ENCODE measurements at regions not wholly inside any gene's neighbourhood (a gene's known extent, or its start where the extent isn't known, plus 50 kb on each side); places are given as distances from the start of the nearest gene placed in this dataset.
A peak's percentile ranks its signal among the peaks of the same experiment; 100 is the strongest.

- in situ Hi-C loops (cut with HindIII; ENCODE audit: low pct_unique_long_range_greater_than_20kb, low sequenced_read_pairs) = no loop called here
- DNase-seq (ENCODE audit: low read depth in 1 of 2, low spot score in 1 of 2) = no peak
- no peak for TF ChIP-seq JUND (IDR thresholded peaks at IDR 0.05; ENCODE audit: low read depth)
These were observed 378.6 kb downstream of the REEP3 start for GRCh38 chr10:63899673-63900300.

- no peak for DNase-seq (ENCODE audit: low read depth in 1 of 2, low spot score in 1 of 2)
- no peak for TF ChIP-seq JUND (IDR thresholded peaks at IDR 0.05; ENCODE audit: low read depth)
- in situ Hi-C loops (cut with HindIII; ENCODE audit: low pct_unique_long_range_greater_than_20kb, low sequenced_read_pairs) = no loop called here
These were observed 380.0 kb downstream of the REEP3 start for GRCh38 chr10:63901228-63901627.

GRCh38 chr10:63901881-63902280 lies 380.7 kb downstream of the REEP3 start:
- no peak for DNase-seq (ENCODE audit: low read depth in 1 of 2, low spot score in 1 of 2)
- in situ Hi-C loops (cut with HindIII; ENCODE audit: low pct_unique_long_range_greater_than_20kb, low sequenced_read_pairs) = no loop called here
- TF ChIP-seq JUND (IDR thresholded peaks at IDR 0.05; ENCODE audit: low read depth) = no peak

- TF ChIP-seq JUND (IDR thresholded peaks at IDR 0.05; ENCODE audit: low read depth) = no peak
These were observed 389.6 kb downstream of the REEP3 start for GRCh38 chr10:63910806-63911205.

GRCh38 chr10:63915240-63915639 lies 394.0 kb downstream of the REEP3 start:
- peak in 1 of 2 experiments; percentile 22 for DNase-seq (ENCODE audit: low read depth in 1 of 2, low spot score in 1 of 2)
- in situ Hi-C loops (cut with HindIII; ENCODE audit: low pct_unique_long_range_greater_than_20kb, low sequenced_read_pairs) = no loop called here
- no peak for TF ChIP-seq JUND (IDR thresholded peaks at IDR 0.05; ENCODE audit: low read depth)

More at GRCh38 chr10:63910806-63911205, 389.6 kb downstream of the REEP3 start:
- in situ Hi-C loops (cut with HindIII; ENCODE audit: low pct_unique_long_range_greater_than_20kb, low sequenced_read_pairs) = no loop called here
- DNase-seq (ENCODE audit: low read depth in 1 of 2, low spot score in 1 of 2) = no peak

GRCh38 chr10:63917363-63917762 lies 396.2 kb downstream of the REEP3 start:
- TF ChIP-seq JUND (IDR thresholded peaks at IDR 0.05; ENCODE audit: low read depth) = no peak
- in situ Hi-C loops (cut with HindIII; ENCODE audit: low pct_unique_long_range_greater_than_20kb, low sequenced_read_pairs) = no loop called here
- peak in 1 of 2 experiments; percentile 20 for DNase-seq (ENCODE audit: low read depth in 1 of 2, low spot score in 1 of 2)

GRCh38 chr10:63919575-63920279 lies 398.5 kb downstream of the REEP3 start:
- no peak for TF ChIP-seq JUND (IDR thresholded peaks at IDR 0.05; ENCODE audit: low read depth)
- in situ Hi-C loops (cut with HindIII; ENCODE audit: low pct_unique_long_range_greater_than_20kb, low sequenced_read_pairs) = no loop called here
- DNase-seq (ENCODE audit: low read depth in 1 of 2, low spot score in 1 of 2) = no peak

GRCh38 chr10:63920926-63921325 lies 399.7 kb downstream of the REEP3 start:
- in situ Hi-C loops (cut with HindIII; ENCODE audit: low pct_unique_long_range_greater_than_20kb, low sequenced_read_pairs) = no loop called here
- no peak for TF ChIP-seq JUND (IDR thresholded peaks at IDR 0.05; ENCODE audit: low read depth)

GRCh38 chr10:63921908-63922467 lies 400.8 kb downstream of the REEP3 start:
- DNase-seq (ENCODE audit: low read depth in 1 of 2, low spot score in 1 of 2) = no peak
- in situ Hi-C loops (cut with HindIII; ENCODE audit: low pct_unique_long_range_greater_than_20kb, low sequenced_read_pairs) = no loop called here
- TF ChIP-seq JUND (IDR thresholded peaks at IDR 0.05; ENCODE audit: low read depth) = no peak

More at GRCh38 chr10:63920926-63921325, 399.7 kb downstream of the REEP3 start:
- no peak for DNase-seq (ENCODE audit: low read depth in 1 of 2, low spot score in 1 of 2)

- in situ Hi-C loops (cut with HindIII; ENCODE audit: low pct_unique_long_range_greater_than_20kb, low sequenced_read_pairs) = no loop called here
- no peak for TF ChIP-seq JUND (IDR thresholded peaks at IDR 0.05; ENCODE audit: low read depth)
- no peak for DNase-seq (ENCODE audit: low read depth in 1 of 2, low spot score in 1 of 2)
These were observed 401.5 kb downstream of the REEP3 start for GRCh38 chr10:63922468-63923284.

GRCh38 chr10:63929831-63930467 lies 408.7 kb downstream of the REEP3 start:
- TF ChIP-seq JUND (IDR thresholded peaks at IDR 0.05; ENCODE audit: low read depth) = no peak
- in situ Hi-C loops (cut with HindIII; ENCODE audit: low pct_unique_long_range_greater_than_20kb, low sequenced_read_pairs) = no loop called here
- DNase-seq (ENCODE audit: low read depth in 1 of 2, low spot score in 1 of 2) = peak in 1 of 2 experiments; percentile 20

GRCh38 chr10:63930584-63930983 lies 409.4 kb downstream of the REEP3 start:
- in situ Hi-C loops (cut with HindIII; ENCODE audit: low pct_unique_long_range_greater_than_20kb, low sequenced_read_pairs) = no loop called here
- no peak for TF ChIP-seq JUND (IDR thresholded peaks at IDR 0.05; ENCODE audit: low read depth)
- no peak for DNase-seq (ENCODE audit: low read depth in 1 of 2, low spot score in 1 of 2)
